ENCODE measurements at regions not wholly inside any gene's neighbourhood (a gene's known extent, or its start where the extent isn't known, plus 50 kb on each side); places are given as distances from the start of the nearest gene placed in this dataset.

DNA sequence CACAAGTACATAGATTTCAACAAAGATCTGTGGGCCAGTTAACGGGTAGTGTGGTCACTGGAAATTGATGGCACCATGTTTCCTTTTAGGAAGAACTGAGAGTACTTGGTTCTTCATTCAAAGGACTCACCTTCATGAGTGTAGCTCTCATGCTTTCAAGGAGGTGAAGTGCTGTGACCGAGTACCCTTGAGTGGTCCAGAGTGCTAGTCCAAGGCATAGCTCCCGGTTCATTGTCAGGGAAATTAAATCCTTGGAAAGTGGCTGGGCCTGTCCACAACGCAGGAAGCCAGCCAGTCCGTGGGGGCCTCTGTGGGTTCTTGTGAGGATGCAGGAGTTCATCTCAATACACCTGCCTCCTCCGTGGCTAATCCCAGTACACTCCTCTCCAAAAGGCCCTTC is 295.1 kb downstream of the GALR1 start:
- TF ChIP-seq, protein P1, sequence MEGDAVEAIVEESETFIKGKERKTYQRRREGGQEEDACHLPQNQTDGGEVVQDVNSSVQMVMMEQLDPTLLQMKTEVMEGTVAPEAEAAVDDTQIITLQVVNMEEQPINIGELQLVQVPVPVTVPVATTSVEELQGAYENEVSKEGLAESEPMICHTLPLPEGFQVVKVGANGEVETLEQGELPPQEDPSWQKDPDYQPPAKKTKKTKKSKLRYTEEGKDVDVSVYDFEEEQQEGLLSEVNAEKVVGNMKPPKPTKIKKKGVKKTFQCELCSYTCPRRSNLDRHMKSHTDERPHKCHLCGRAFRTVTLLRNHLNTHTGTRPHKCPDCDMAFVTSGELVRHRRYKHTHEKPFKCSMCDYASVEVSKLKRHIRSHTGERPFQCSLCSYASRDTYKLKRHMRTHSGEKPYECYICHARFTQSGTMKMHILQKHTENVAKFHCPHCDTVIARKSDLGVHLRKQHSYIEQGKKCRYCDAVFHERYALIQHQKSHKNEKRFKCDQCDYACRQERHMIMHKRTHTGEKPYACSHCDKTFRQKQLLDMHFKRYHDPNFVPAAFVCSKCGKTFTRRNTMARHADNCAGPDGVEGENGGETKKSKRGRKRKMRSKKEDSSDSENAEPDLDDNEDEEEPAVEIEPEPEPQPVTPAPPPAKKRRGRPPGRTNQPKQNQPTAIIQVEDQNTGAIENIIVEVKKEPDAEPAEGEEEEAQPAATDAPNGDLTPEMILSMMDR (IDR thresholded peaks at IDR 0.05; ENCODE audit: poor library complexity, severe bottlenecking) = no peak
- TF ChIP-seq EZH2 (IDR thresholded peaks at IDR 0.05; ENCODE audit: borderline replicate concordance, insufficient read depth, low read length, poor library complexity, severe bottlenecking) (no peak), POLR2AphosphoS5 (IDR thresholded peaks at IDR 0.05) (no peak), EP300 (conservative IDR thresholded peaks at IDR 0.05; ENCODE audit: poor library complexity, severe bottlenecking) (no peak)
